HG02884 (cell line): ENCODE measurements at regions not wholly inside any gene's neighbourhood (a gene's known extent, or its start where the extent isn't known, plus 50 kb on each side); places are given as distances from the start of the nearest gene placed in this dataset.
"Not testable (repeated sequence)": the region's sequence is repeated elsewhere in the genome, so short reads cannot be mapped to it uniquely, and the experiment has no call there.

ENCODE experiments used
- ATAC-seq: cut with Tn5 transposase; IDR thresholded peaks from one replicate; pipeline ENCODE4 v1.9.1; 2021; ENCODE audit warnings: mild to moderate bottlenecking, moderate library complexity; ENCODE audit not compliant: unreplicated experiment

DNA sequence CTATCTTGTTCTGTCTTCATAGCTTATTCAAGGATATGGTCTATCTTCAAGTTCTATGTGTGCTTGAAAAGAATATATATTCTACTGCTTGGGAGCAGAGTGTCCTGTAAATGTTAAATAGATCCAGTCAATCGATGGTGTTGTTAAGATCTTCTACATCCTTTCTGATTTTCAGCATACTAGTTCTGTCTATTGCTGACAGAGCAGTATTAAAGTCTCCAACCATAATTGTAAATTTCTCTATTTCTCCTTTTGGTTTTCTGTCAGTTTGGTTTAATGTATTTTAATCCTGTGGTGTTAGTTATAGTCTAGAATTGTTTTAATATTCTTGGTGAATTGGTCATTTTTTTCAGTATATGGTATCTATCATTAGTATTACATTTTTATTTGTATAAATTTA lies 124.0 kb upstream of the COX7C start:
- no peak for ATAC-seq

DNA sequence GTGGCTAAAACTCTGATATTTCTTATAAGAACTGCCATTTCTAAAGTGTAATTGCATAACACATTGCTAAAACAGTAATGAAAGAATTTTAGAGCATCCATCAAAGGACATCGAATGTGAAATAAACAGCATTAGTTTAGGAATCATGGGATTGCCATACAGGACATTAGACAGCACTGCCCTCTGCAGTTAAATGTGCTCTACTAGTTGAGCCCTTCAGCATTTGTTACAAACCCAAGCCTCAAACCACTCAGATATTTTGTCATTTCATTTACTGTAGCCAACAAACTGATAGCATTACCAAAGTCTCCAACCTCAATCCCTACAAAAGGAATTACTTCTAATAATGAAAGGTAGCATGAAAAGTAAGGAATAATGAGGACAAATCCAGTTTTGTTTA lies 116.8 kb upstream of the COX7C start:
- no peak for ATAC-seq

DNA sequence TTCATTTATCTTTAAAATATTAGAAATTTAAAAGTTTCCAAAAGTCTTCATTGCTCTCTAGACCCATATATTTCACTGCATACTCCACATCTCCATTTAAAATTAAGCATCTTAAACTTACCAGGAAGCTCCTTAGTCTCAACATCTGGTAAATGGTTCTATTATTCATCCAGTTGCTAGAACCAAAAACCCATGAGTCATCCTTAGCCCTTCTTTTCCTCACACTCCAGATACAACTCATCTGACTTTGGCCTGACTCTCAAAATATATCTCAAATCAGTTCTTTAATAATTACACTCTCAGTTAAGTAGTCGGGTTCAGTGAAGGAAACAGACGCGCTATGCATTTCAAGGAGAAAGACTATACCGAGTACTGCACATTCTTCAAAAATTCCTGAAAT lies 110.2 kb upstream of the COX7C start:
- no peak for ATAC-seq

DNA sequence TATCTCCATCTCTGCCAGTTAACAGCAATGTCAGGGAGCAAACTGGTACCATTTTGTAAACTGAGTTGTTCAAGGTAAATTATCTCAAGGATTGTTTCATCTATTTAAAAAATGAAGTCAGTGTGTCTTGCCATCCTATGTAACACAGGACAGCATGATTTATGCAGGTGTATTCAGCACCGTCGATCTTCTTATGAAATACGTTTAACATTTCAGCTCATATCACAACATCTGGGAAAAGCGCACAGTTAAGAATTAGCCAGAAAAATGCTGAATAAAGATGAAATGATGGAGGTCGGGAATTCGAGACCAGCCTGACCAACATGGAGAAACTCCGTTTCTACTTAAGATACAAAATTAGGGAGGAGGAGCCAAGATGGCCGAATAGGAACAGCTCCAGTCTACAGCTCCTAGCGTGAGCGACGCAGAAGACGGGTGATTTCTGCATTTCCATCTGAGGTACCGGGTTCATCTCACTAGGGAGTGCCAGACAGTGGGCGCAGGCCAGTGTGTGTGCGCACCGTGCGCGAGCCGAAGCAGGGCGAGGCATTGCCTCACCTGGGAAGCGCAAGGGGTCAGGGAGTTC lies 107.3 kb upstream of the COX7C start:
- ATAC-seq: not testable (repeated sequence)

DNA sequence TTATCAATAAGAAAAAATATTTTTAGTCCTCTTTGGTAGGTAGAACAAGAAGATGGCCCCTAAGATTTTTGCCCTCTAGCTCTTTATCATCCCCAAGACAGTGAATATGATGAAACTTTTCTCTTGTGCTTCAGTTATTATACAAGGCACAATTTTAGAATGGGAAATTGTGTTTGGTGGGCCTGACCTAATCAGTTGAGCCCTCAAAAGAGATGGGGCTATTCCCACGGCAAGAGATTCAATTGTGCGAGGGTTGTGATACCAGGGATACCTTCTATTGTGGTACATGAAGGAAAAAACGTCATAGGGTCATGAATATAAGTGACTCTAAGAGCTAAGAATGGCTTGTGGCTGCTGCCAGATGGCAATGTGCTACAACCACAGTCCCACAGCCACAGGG lies 94.0 kb upstream of the COX7C start:
- no peak for ATAC-seq

DNA sequence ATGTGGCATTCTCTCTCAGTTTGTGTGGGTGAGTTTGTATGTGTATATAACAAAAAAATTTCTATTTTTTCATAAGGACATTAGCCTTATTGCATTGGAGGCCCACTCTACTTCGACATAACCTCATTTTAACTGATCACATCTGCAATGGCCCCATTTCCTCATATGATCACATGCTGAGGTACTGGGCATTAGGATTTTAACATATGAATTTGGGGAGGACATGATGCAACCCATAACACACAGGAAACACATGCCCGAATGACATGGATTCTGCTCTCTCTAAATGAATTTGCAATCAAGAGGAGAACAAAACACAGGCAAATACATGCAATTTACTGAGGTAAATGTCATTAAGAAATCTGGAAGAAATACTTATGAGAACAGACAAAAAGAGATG lies 92.1 kb upstream of the COX7C start:
- no peak for ATAC-seq

DNA sequence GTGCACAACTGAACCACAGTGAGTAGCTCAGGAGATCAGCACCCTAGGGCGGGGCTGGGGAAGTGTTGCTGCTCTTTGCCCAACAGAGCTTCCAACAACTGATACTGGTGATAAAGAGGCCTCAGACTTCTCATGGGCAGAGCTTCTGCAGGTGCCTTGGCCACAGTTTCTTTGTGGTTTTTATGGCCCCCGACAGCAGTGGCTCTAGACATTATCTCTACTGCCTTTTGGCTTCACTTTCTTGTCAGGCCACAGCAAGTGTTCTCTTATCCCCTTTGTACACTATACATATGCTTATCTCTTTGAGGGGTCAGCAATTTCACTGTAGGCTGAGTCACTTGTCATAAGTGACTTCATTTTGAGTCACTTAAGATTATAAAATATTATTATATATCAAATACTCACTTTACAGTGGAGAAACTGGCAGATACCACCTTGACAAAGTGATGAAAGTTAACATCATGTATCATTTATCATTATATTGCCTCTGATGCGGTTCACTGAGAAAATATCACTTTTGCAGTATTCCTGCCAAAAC lies 90.9 kb upstream of the COX7C start:
- ATAC-seq: no peak

DNA sequence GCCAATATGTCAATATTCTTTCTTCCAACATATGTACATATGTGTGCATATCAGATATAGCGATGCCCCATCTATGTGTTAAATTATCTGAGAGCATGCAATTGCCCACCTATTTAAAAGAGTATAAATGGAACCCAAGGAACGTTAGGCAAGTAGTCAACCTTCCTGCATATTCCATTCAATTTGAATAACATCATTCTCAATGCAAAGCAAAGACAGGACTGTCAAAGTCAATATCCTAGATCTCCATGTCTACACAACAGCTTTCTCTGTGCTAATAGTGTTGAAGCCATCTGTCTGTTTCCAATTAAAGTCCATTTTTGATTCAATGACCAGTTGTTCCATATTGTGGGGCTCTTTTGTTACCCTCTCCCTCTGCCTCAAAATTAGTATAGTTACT lies 85.3 kb upstream of the COX7C start:
- ATAC-seq: no peak

DNA sequence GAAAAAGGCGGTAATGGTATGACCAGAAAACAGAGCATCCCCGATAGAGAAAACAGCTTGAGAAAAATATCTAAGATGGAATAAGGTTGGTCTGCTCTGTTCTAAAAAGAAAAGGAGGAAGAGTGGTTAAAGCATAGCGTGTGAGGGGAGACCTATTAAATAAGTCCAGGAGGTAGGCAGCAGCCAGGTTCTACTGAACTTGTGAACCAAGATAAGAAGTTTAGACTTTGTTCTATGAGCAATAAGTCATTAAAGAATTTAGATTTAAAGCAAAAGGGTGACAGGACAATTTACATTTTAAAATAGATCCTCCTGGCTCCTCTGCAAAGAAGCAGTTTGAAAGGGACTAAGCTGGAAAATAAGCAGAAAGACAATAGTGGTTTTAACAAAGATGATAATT lies 81.3 kb upstream of the COX7C start:
- no peak for ATAC-seq

DNA sequence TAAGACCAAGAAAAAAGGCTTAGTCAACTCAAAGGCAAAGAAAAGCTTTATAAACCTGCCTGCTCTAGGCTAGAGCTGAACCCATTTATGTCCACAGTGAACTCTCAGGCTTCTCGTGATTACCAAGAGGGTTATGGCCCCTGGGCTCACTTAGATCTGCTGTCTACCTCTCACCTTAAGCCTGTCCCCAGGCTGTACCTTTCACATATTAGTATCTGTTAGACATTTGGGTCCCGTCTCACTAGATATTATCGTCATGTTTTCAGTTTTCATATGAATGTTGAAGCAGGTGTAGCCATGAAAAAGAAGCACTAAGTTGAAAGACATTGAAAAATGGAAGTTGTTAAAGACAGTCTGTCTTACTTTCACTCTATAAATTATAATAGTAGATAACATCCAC lies 75.2 kb upstream of the COX7C start:
- peak; percentile 76 for ATAC-seq

DNA sequence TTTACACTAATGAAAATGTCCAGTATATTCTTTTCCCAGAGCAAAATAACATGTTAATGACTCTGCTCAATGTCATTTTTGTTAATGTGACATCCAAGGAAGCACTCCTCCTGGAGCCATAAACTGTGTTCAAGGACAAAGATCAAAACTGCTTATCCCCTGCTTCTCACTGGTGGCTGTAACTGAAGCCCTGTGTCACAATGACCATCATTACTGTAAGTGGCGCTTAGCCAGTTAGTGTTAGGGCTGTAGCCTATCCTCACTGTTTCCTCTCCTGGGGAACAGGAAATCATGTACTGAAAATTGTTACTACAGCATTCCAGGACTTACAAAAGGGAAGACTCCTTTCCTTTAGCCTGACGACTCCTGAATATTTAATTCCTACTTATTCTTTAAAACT lies 71.7 kb upstream of the COX7C start:
- no peak for ATAC-seq

DNA sequence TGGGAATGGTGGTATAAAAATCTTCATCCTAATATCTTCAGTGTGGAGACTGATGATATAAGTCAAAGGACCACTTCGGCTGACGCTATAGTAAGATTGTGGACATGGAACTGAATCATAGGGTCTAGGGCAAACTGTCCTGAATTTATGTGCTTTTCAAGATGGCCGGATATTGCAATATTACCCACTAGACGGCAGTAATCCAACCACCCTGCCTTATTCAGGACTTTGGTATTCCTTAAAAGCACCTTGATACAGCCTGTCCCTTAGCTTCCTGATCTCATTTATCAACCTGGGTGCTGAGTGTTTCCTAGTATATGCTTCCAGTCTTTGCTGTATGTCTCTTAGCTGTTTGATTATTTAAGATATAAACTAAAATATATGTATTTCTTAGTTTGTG lies 71.2 kb upstream of the COX7C start:
- no peak for ATAC-seq

DNA sequence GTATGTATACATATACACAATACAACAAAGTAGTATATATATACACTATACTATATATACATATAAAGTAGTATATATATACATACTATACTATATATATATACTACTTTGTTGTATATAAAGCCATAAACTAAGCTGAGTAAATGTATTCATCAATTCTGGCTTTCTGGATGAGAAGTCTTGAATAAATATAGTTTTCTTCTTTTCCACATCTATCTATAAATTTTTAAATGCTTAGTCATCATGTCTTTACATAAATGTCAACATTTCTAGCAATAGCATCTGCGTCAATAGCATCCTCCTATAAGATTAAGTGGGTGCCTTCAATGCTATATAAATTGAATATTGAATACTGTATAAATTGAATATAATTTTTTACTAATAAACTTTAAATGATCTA lies 63.1 kb upstream of the COX7C start:
- ATAC-seq: no peak

DNA sequence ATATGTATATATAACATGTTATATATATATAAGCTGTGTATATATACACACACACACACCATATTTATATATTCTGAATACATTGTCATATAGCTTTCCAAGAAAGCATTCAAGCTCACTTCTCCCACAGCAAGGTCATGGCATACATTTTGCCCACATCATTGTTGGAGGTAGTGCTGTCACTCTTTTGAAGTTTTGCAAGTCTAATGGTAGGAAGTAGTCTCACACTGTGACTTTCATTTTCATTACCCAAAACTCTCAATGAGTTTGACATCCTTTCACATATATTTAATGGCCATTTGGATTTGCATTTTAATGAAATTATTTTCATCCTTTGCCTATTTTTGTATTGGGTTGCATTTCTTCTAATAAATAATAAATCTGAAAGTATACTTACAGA lies 59.8 kb upstream of the COX7C start:
- no peak for ATAC-seq

DNA sequence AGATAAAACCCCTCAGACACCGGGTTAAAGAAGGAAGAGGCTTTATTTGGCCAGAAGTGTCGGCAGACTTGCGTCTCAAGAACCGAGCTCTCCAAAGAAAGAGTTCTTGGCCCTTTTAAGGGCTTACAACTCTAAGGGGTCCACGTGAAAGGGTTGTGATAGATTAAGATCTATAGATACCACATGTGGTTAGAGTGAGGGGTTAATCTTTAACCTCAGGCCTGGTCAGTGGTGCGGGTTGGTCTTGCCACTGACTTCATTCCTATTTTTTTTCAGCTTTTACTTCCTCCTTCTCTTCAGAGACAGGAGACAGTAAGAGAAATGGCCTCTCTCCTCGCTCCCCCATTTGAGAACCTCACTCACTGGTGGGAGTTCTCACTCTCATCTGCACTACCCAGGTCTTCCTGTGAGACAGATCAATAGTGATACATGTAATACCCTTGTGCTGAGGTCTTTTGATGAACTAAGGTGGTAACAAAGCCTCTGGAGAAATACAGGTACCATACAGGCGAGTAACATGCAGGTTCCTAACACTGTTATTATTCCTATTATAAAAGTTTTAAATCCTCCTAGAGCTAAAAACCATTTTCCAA lies 52.4 kb upstream of the COX7C start:
- ATAC-seq: peak; percentile 39

DNA sequence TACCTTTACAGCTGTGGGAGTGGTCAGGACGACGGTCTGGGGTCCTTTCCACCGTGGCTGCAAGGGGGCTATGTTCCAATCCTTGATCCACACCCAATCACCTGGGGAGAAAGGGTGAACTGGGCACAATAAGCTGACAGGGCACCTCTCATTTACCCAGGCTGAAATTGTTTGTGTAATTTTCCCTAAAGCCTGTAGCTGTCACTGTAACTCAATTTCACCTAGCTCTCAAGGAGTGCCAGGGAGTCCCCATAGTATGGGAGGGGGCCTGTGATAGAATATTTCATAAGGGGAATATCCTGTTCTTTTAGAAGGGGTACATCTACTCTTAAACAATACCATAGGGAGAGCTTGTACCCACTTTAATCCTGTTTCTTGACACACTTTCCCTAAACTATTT lies 51.7 kb upstream of the COX7C start:
- ATAC-seq: not testable (repeated sequence)
